ENCODE measurements at regions not wholly inside any gene's neighbourhood (a gene's known extent, or its start where the extent isn't known, plus 50 kb on each side); places are given as distances from the start of the nearest gene placed in this dataset.

GRCh38 chr14:58699681-58700205, 62.0 kb downstream of the DACT1 start:
- no peak for TF ChIP-seq CTCF (IDR thresholded peaks at IDR 0.05)
- TF ChIP-seq EZH2phosphoT487 (IDR thresholded peaks at IDR 0.05), result no peak

All from neural progenitor cell (in vitro differentiated cells).